ENCODE measurements at regions not wholly inside any gene's neighbourhood (a gene's known extent, or its start where the extent isn't known, plus 50 kb on each side); places are given as distances from the start of the nearest gene placed in this dataset.

GRCh38 chr5:106241409-106241808 lies 1429.3 kb downstream of the EFNA5 start:
- H3K4me3 ChIP-seq, result no peak overlapping the region
- H3K9me3 ChIP-seq (ENCODE audit: low read depth), result no peaks in the 10 kb centered on the region
- H3K4me1 ChIP-seq (ENCODE audit: low read depth), result no peaks in the 10 kb centered on the region
- no peaks in the 10 kb centered on the region for H3K36me3 ChIP-seq
- no peak overlapping the region for H3K27ac ChIP-seq
- H3K27me3 ChIP-seq, result no peaks in the 10 kb centered on the region
- no peak for DNase-seq (ENCODE audit: low read depth in 1 of 2, low spot score in 1 of 2)
- TF ChIP-seq, protein P1, sequence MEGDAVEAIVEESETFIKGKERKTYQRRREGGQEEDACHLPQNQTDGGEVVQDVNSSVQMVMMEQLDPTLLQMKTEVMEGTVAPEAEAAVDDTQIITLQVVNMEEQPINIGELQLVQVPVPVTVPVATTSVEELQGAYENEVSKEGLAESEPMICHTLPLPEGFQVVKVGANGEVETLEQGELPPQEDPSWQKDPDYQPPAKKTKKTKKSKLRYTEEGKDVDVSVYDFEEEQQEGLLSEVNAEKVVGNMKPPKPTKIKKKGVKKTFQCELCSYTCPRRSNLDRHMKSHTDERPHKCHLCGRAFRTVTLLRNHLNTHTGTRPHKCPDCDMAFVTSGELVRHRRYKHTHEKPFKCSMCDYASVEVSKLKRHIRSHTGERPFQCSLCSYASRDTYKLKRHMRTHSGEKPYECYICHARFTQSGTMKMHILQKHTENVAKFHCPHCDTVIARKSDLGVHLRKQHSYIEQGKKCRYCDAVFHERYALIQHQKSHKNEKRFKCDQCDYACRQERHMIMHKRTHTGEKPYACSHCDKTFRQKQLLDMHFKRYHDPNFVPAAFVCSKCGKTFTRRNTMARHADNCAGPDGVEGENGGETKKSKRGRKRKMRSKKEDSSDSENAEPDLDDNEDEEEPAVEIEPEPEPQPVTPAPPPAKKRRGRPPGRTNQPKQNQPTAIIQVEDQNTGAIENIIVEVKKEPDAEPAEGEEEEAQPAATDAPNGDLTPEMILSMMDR (IDR thresholded peaks at IDR 0.05; ENCODE audit: low read depth, low read length), result no peak

DNA sequence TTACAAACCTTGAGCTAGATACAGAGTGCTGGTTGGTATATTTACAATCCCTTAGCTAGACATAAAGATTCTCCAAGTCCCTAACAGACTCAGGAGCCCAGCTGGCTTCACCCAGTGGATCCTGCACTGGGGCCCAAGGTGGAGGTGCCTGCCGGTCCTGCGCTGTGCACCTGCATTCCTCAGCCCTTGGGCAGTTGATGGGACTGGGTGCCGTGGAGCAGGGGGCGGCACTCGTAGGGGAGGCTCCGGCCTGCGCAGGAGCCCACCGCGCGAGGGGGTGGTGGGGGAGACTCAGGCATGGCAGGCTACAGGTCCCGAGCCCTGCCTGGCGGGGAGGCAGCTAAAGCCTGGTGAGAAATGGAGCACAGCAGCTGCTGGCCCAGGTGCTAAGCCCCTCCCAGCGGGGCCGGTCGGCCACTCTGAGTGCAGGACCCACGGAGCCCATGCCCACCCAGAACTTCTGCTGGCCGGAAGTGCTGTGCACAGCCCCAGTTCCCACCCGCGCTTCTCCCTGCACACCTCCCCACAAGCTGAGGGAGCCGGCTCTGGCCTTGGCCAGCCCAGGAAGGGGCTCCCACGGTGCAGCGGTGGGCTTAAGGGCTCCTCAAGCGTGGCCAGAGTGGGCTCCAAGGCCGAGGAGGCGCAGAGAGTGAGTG lies 1464.7 kb downstream of the EFNA5 start:
- Histone ChIP-seq H3K4me1 (ENCODE audit: low read depth) (no peaks in the 10 kb centered on the region), H3K36me3 (no peaks in the 10 kb centered on the region), H3K27me3 (no peaks in the 10 kb centered on the region), H3K27ac (no peak overlapping the region), H3K9me3 (ENCODE audit: low read depth) (no peaks in the 10 kb centered on the region), H3K4me3 (no peak overlapping the region)
- TF ChIP-seq, protein P1 (IDR thresholded peaks at IDR 0.05; ENCODE audit: low read depth, low read length), result no peak
- DNase-seq (ENCODE audit: low read depth in 1 of 2, low spot score in 1 of 2), result no peak

DNA sequence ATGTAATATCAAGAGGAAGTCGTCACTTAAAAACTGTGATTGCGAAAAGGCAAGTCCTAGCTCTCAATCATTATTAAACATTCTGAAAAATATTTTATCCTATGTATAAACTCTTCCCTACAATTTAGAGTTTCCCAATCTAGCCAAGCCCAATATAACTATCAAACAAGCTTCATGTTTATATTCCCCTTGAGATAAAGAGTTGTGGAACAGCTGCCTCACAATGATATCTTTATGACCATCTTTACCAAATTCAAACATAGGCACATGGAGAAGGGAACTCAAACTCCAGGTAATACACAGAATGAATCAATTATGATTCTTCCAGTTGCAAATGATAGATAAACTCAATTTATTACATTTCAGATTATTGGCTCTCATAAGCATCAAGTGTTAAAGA lies 1468.7 kb downstream of the EFNA5 start:
- Histone ChIP-seq H3K4me3 (no peak overlapping the region), H3K4me1 (ENCODE audit: low read depth) (no peaks in the 10 kb centered on the region), H3K9me3 (ENCODE audit: low read depth) (no peaks in the 10 kb centered on the region), H3K27ac (no peak overlapping the region), H3K36me3 (no peaks in the 10 kb centered on the region), H3K27me3 (no peaks in the 10 kb centered on the region)
- TF ChIP-seq, protein P1 (IDR thresholded peaks at IDR 0.05; ENCODE audit: low read depth, low read length), result no peak
- no peak for DNase-seq (ENCODE audit: low read depth in 1 of 2, low spot score in 1 of 2)

- DNase-seq (ENCODE audit: low read depth in 1 of 2, low spot score in 1 of 2), result no peak
- no peaks in the 10 kb centered on the region for H3K9me3 ChIP-seq (ENCODE audit: low read depth)
- no peaks in the 10 kb centered on the region for H3K36me3 ChIP-seq
- no peaks in the 10 kb centered on the region for H3K27me3 ChIP-seq
- TF ChIP-seq, protein P1 (IDR thresholded peaks at IDR 0.05; ENCODE audit: low read depth, low read length), result no peak
- H3K27ac ChIP-seq, result no peak overlapping the region
- H3K4me3 ChIP-seq, result no peak overlapping the region
- H3K4me1 ChIP-seq (ENCODE audit: low read depth), result peaks cover 6% of the 10 kb centered on the region
Observed at GRCh38 chr5:106200971-106201370, 1469.8 kb downstream of the EFNA5 start.

DNA sequence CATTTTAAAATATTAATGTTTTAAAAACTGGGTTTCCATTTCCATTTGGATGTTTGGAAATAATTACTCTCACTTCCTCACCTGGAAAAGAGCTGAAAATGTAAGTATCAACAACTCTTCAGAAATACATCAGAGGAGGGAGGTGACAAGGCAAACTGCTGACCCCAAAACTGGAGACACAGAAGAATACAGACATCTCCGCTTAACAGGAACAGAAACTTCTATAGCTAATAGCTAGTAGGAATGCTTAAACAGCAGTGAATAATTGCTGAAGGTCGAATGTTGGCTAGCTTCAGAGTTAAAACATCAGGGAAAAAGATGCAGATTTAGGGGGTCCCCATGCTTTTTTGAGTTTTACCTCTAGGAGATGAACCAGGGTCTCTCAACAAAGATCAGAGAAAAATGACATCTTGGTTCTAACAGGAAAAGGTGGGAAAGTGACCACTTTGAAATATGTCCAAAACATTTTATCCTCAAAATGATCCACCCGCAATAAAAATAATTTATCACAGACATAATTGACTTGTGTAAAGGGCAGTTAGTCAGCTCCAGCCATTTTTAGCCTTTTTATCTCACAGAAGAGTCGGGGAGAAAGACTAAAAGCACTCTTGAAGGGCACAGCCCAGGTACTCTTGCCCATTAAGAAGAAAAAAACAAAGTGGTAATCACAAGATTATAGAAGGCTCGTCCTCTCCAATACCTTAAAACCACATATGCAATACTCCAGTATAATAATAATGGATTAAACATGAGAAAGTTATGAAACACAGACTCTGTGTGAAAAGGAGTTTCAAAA lies 1474.9 kb downstream of the EFNA5 start:
- Histone ChIP-seq H3K27ac (no peak overlapping the region), H3K27me3 (no peaks in the 10 kb centered on the region), H3K4me1 (ENCODE audit: low read depth) (peaks cover 9% of the 10 kb centered on the region), H3K36me3 (no peaks in the 10 kb centered on the region), H3K4me3 (no peak overlapping the region), H3K9me3 (ENCODE audit: low read depth) (no peaks in the 10 kb centered on the region)
- no peak for DNase-seq (ENCODE audit: low read depth in 1 of 2, low spot score in 1 of 2)
- TF ChIP-seq, protein P1 (IDR thresholded peaks at IDR 0.05; ENCODE audit: low read depth, low read length), result no peak
